Gastroesophageal sphincter (tissue), 4 donors: ENCODE measurements at regions not wholly inside any gene's neighbourhood (a gene's known extent, or its start where the extent isn't known, plus 50 kb on each side); places are given as distances from the start of the nearest gene placed in this dataset.

Experiments
- ATAC-seq: fragments of 150-250 bp; one replicate; pipeline ENCODE4 v1.9.1; 2016; ENCODE audit warnings: mild to moderate bottlenecking, moderate library complexity
- H3K27ac ChIP-seq, 4 donors: fragments of 200-600 bp; sonication (generic) in 3 of 4; 1 replicate in 3 of 4; 2 replicates in 1 of 4; pipeline ENCODE4 v1.5.1; 2016 to 2019
- H3K27me3 ChIP-seq: fragments of 200-600 bp; sonication (generic); one replicate; pipeline ENCODE4 v1.5.1; 2019
- H3K36me3 ChIP-seq, 2 donors: fragments of 200-600 bp; sonication (generic); one replicate each; pipeline ENCODE4 v1.5.1; 2019; ENCODE audit warnings: control low read depth in 1 of 2
- H3K4me1 ChIP-seq, 3 donors: fragments of 200-600 bp; sonication (generic); 1 replicate in 2 of 3; 2 replicates in 1 of 3; pipeline ENCODE4 v1.5.1; 2016 to 2019; ENCODE audit warnings: control low read depth in 2 of 3
- H3K4me3 ChIP-seq, 2 donors: fragments of 200-600 bp; sonication (generic); one replicate each; pipeline ENCODE4 v1.5.1; 2019; ENCODE audit warnings: mild to moderate bottlenecking in 1 of 2, moderate library complexity in 1 of 2
- H3K9me3 ChIP-seq, 3 donors: fragments of 200-600 bp; sonication (generic); one replicate each; pipeline ENCODE4 v1.5.1; 2017 to 2019; ENCODE audit warnings: control low read depth in 2 of 3
- CTCF ChIP-seq, 4 experiments: fragments of 200-600 bp in 2 of 4; fragments of 450-650 bp in 2 of 4; sonication (generic) in 1 of 4; IDR thresholded peaks; one replicate each; pipeline ENCODE4 v1.5.1; 2017 to 2019; ENCODE audit warnings: antibody characterized with exemption in 4 of 4, mild to moderate bottlenecking in 2 of 4, moderate library complexity in 2 of 4
- EP300 ChIP-seq: sonication (generic); formaldehyde crosslinking; IDR thresholded peaks from one replicate; pipeline ENCODE4 v1.6.1; 2017; ENCODE audit warnings: antibody characterized with exemption, mild to moderate bottlenecking
- POLR2A ChIP-seq, 2 donors: fragments of 450-650 bp; IDR thresholded peaks; one replicate each; pipeline ENCODE4 v1.6.1; 2017; ENCODE audit warnings: antibody characterized with exemption in 2 of 2, mild to moderate bottlenecking in 2 of 2, moderate library complexity in 1 of 2
- POLR2AphosphoS5 ChIP-seq: sonication (generic); formaldehyde crosslinking; IDR thresholded peaks from one replicate; pipeline ENCODE4 v1.6.1; 2017; ENCODE audit warnings: antibody characterized with exemption
- WGBS, 2 donors: methylation state at CpG; one replicate each; pipeline ENCODE4 v1.1.5; 2018; ENCODE audit warnings: low coverage in 1 of 2; 5-methylcytosine and 5-hydroxymethylcytosine counted together

- no peak for ATAC-seq
- H3K4me3 ChIP-seq: no peak overlapping the region
- no peaks in the 10 kb centered on the region for H3K9me3 ChIP-seq
- H3K4me1 ChIP-seq: peaks cover 0 to 31% (median 6%) of the 10 kb centered on the region in 3 donors
- 50 to 67% methylated on average over 1 of the region's 1 CpG for WGBS, 2 donors
- no peaks in the 10 kb centered on the region for H3K27me3 ChIP-seq
- no peaks in the 10 kb centered on the region for H3K36me3 ChIP-seq
- TF ChIP-seq CTCF (IDR thresholded peaks at IDR 0.05): no peak
- TF ChIP-seq EP300: no peak
- TF ChIP-seq POLR2AphosphoS5: no peak
- no peak for TF ChIP-seq POLR2A (IDR thresholded peaks at IDR 0.05)
- no peak overlapping the region for H3K27ac ChIP-seq
These were observed 179.4 kb downstream of the ETS1 start for GRCh38 chr11:128407962-128408361.

GRCh38 chr11:128405714-128406662 lies 181.4 kb downstream of the ETS1 start:
- H3K4me3 ChIP-seq: no peak overlapping the region
- peak; percentile 9 for ATAC-seq

GRCh38 chr11:128405112-128405511 lies 182.2 kb downstream of the ETS1 start:
- no peak for ATAC-seq
- H3K27me3 ChIP-seq: no peaks in the 10 kb centered on the region
- TF ChIP-seq POLR2A (IDR thresholded peaks at IDR 0.05): no peak
- no peak for TF ChIP-seq POLR2AphosphoS5
- TF ChIP-seq EP300: no peak
- no peak for TF ChIP-seq CTCF (IDR thresholded peaks at IDR 0.05)
- no peak overlapping the region for H3K27ac ChIP-seq
- 89 to 100% methylated on average over 1 of the region's 1 CpG for WGBS, 2 donors
- H3K4me3 ChIP-seq: no peak overlapping the region
- H3K36me3 ChIP-seq: no peaks in the 10 kb centered on the region
- peaks cover 0 to 44% (median 6%) of the 10 kb centered on the region in 3 donors for H3K4me1 ChIP-seq
- no peaks in the 10 kb centered on the region for H3K9me3 ChIP-seq

More at GRCh38 chr11:128405714-128406662, 181.4 kb downstream of the ETS1 start:
- Histone ChIP-seq H3K9me3 (no peaks in the 10 kb centered on the region), H3K36me3 (no peaks in the 10 kb centered on the region), H3K27me3 (no peaks in the 10 kb centered on the region), H3K27ac (no peak overlapping the region), H3K4me1 (peaks cover 0 to 36% (median 6%) of the 10 kb centered on the region in 3 donors)
- WGBS, 2 donors: 17 to 34% methylated on average over 6 of the region's 8 CpGs
- no peak for TF ChIP-seq POLR2AphosphoS5
- TF ChIP-seq POLR2A (IDR thresholded peaks at IDR 0.05): no peak

- TF ChIP-seq POLR2AphosphoS5 (no peak), POLR2A (IDR thresholded peaks at IDR 0.05) (no peak)
- H3K27me3 ChIP-seq: no peaks in the 10 kb centered on the region
- H3K27ac ChIP-seq: no peak overlapping the region
- H3K4me1 ChIP-seq: peaks cover 0 to 45% (median 6%) of the 10 kb centered on the region in 3 donors
- WGBS, 2 donors: 80 to 90% methylated on average over 1 of the region's 1 CpG
- no peaks in the 10 kb centered on the region for H3K9me3 ChIP-seq
- H3K36me3 ChIP-seq: no peaks in the 10 kb centered on the region
- no peak for ATAC-seq
- no peak overlapping the region for H3K4me3 ChIP-seq
These were observed 182.9 kb downstream of the ETS1 start for GRCh38 chr11:128404437-128404836.

GRCh38 chr11:128400382-128401203 lies 186.8 kb downstream of the ETS1 start:
- TF ChIP-seq POLR2A (IDR thresholded peaks at IDR 0.05): no peak
- TF ChIP-seq CTCF (IDR thresholded peaks at IDR 0.05): no peak
- TF ChIP-seq EP300: no peak
- TF ChIP-seq POLR2AphosphoS5: peak; percentile 71
- peaks cover 0 to 27% (median under 1%) of the 10 kb centered on the region in 3 donors for H3K4me1 ChIP-seq
- H3K36me3 ChIP-seq: no peaks in the 10 kb centered on the region
- no peak overlapping the region for H3K27ac ChIP-seq
- H3K27me3 ChIP-seq: no peaks in the 10 kb centered on the region
- 49 to 57% methylated on average over 6 to 8 of the region's 8 CpGs for WGBS, 2 donors
- H3K9me3 ChIP-seq: no peaks in the 10 kb centered on the region
- ATAC-seq: no peak
- H3K4me3 ChIP-seq: no peak overlapping the region
